GM12878 (cell line): ENCODE measurements at regions not wholly inside any gene's neighbourhood (a gene's known extent, or its start where the extent isn't known, plus 50 kb on each side); places are given as distances from the start of the nearest gene placed in this dataset.

Experiments
- ATAC-seq: fragments of 200-7000 bp; cut with Tn5 transposase; 3 replicates; pipeline ENCODE4 v1.9.1; 2020; ENCODE audit warnings: mild to moderate bottlenecking, moderate library complexity
- BruUV-seq: library from RNA; stranded (reverse); fragments of 400-500 nt; replicated peaks from 2 replicates; lab custom pipeline; 2021; lab: Mats Ljungman, UMichigan
- CTCF ChIA-PET: fragments of 300-600 bp; sonication (Branson Sonifier 250); formaldehyde crosslinking; extraction: SDS; loops from one replicate; lab custom pipeline; 2021; ENCODE audit warnings: inconsistent platforms; lab: Yijun Ruan, JAX
- POLR2A ChIA-PET: fragments of 350-600 bp; formaldehyde crosslinking; extraction: SDS; loops from one replicate; lab custom pipeline; 2021; ENCODE audit warnings: inconsistent platforms; lab: Charles Lee
- RAD21 ChIA-PET: fragments of 300-600 bp; sonication (Branson Sonifier 250); formaldehyde crosslinking; loops from one replicate; lab custom pipeline; 2023; ENCODE audit warnings: antibody characterized with exemption; ENCODE audit not compliant: unreplicated experiment; lab: Charles Lee
- SMC1A ChIA-PET: fragments of 300-600 bp; sonication (Branson Sonifier 250); formaldehyde crosslinking; loops from one replicate; lab custom pipeline; 2023; ENCODE audit not compliant: unreplicated experiment, uncharacterized antibody; lab: Charles Lee
- DNase-seq: peaks from one replicate; pipeline ENCODE4 v3.0.0-alpha.2; 2011; ENCODE audit warnings: low read depth, low spot score
- FAIRE-seq: peaks from 3 replicates; lab custom pipeline; 2011; peaks lifted over from hg19 to GRCh38; lab: Jason Lieb, UNC
- H2AFZ ChIP-seq: 2 replicates; pipeline ENCODE4 v1.6.0; 2011; ENCODE audit warnings: low read depth, low read length, control low read depth; ENCODE audit not compliant: control insufficient read depth
- H3K27ac ChIP-seq: 2 replicates; pipeline ENCODE4 v1.5.1; 2011; ENCODE audit warnings: control low read depth; ENCODE audit not compliant: control insufficient read depth, insufficient read depth
- H3K27me3 ChIP-seq, 2 experiments: replicated peaks in 1 of 2; 2 replicates each; pipeline versions ENCODE4 v1.6.0 to v1.6.1; 2011; ENCODE audit warnings: low read length in 1 of 2; ENCODE audit not compliant: control insufficient read depth in 2 of 2, insufficient read depth in 2 of 2
- H3K36me3 ChIP-seq, 2 experiments: 2 replicates each; pipeline ENCODE4 v1.5.1; 2011; ENCODE audit warnings: low read length in 1 of 2; ENCODE audit not compliant: control insufficient read depth in 2 of 2, insufficient read depth in 2 of 2
- H3K4me1 ChIP-seq: 2 replicates; pipeline ENCODE4 v1.6.1; 2011; ENCODE audit warnings: mild to moderate bottlenecking, low read length, moderate library complexity, mixed read lengths; ENCODE audit not compliant: control insufficient read depth, insufficient read depth
- H3K4me2 ChIP-seq: 2 replicates; pipeline ENCODE4 v1.6.0; 2011; ENCODE audit warnings: control low read depth; ENCODE audit not compliant: control insufficient read depth, insufficient read depth
- H3K4me3 ChIP-seq: fragments of 200-600 bp; sonication (generic); 2 replicates; pipeline ENCODE4 v1.5.1; 2016
- H3K79me2 ChIP-seq: 2 replicates; pipeline ENCODE4 v1.6.0; 2011; ENCODE audit warnings: low read length; ENCODE audit not compliant: control insufficient read depth, insufficient read depth
- H3K9ac ChIP-seq: 2 replicates; pipeline ENCODE4 v1.8.0; 2011; ENCODE audit warnings: low read length, control low read depth, mixed read lengths; ENCODE audit not compliant: control insufficient read depth, insufficient read depth
- H3K9me3 ChIP-seq: replicated peaks from 3 replicates; pipeline ENCODE4 v1.5.1; 2011; ENCODE audit warnings: mild to moderate bottlenecking, low read length; ENCODE audit not compliant: control insufficient read depth, insufficient read depth
- H4K20me1 ChIP-seq: 2 replicates; pipeline ENCODE4 v1.6.0; 2011; ENCODE audit not compliant: control insufficient read depth, insufficient read depth
- CBX3 ChIP-seq: fragments of 200-600 bp; sonication (generic); IDR thresholded peaks from 2 replicates; pipeline ENCODE4 v1.6.1; 2016; ENCODE audit warnings: low read depth, borderline replicate concordance
- FOS ChIP-seq: IDR thresholded peaks from 3 replicates; pipeline ENCODE4 v1.6.1; 2011; ENCODE audit warnings: borderline replicate concordance; ENCODE audit not compliant: insufficient read length; ENCODE audit errors: extremely low read depth
- MEF2A ChIP-seq: IDR thresholded peaks from 2 replicates; pipeline ENCODE4 v1.6.1; 2011; ENCODE audit warnings: low read depth, mild to moderate bottlenecking, low read length, moderate library complexity; ENCODE audit not compliant: insufficient read depth
- SMAD5 ChIP-seq: IDR thresholded peaks from 2 replicates; pipeline ENCODE4 v1.6.1; 2016; ENCODE audit warnings: antibody characterized with exemption, low read depth
- SMARCA5 ChIP-seq: fragments of 450-650 bp; IDR thresholded peaks from 2 replicates; pipeline ENCODE4 v1.6.1; 2017; ENCODE audit warnings: mild to moderate bottlenecking
- WRNIP1 ChIP-seq: IDR thresholded peaks from 2 replicates; pipeline ENCODE4 v1.6.1; 2011; ENCODE audit warnings: low read depth, low read length, improper control_type of control experiment, borderline replicate concordance
- YY1 ChIP-seq: IDR thresholded peaks from 2 replicates; pipeline ENCODE4 v1.6.1; 2011; ENCODE audit warnings: low read depth, mild to moderate bottlenecking, low read length
- ZNF207 ChIP-seq: fragments of 450-650 bp; IDR thresholded peaks from 2 replicates; pipeline ENCODE4 v1.6.1; 2014; ENCODE audit warnings: antibody characterized with exemption, mild to moderate bottlenecking, borderline replicate concordance
- ZNF384 ChIP-seq: IDR thresholded peaks from 2 replicates; pipeline ENCODE4 v1.6.1; 2012; ENCODE audit warnings: low read depth, mild to moderate bottlenecking, low read length, improper control_type of control experiment, borderline replicate concordance
- WGBS: methylation state at CpG from one replicate; pipeline ENCODE4 v1.1.6; 2016; ENCODE audit warnings: low lambda C conversion rate; ENCODE audit not compliant: insufficient replicate concordance, insufficient coverage; ENCODE audit errors: missing lambda C conversion rate; 5-methylcytosine and 5-hydroxymethylcytosine counted together
- in situ Hi-C: fragments of 300-500 bp; cut with MboI; formaldehyde crosslinking; loops from 9 replicates; pipeline ENCODE4 v1.14.3; 2018; ENCODE audit warnings: mixed read lengths
- intact Hi-C: fragments of 100-400 bp; cut with micrococcal nuclease; formaldehyde crosslinking; loops from one replicate; pipeline ENCODE4 v1.14.2; 2022; ENCODE audit not compliant: unreplicated experiment
- TF ChIP-seq, protein P1 (sequence below): fragments of 450-650 bp; IDR thresholded peaks from 2 replicates; pipeline ENCODE4 v1.6.1; 2017; ENCODE audit warnings: low read depth, mild to moderate bottlenecking, moderate library complexity
- TF ChIP-seq, protein P2 (sequence below): fragments of 450-650 bp; IDR thresholded peaks from 2 replicates; pipeline ENCODE4 v1.6.1; 2017; ENCODE audit warnings: antibody characterized with exemption, mild to moderate bottlenecking, moderate library complexity
- TF ChIP-seq, protein P3 (sequence below): IDR thresholded peaks from 2 replicates; pipeline ENCODE4 v1.6.1; 2011; ENCODE audit warnings: low read depth, low read length, improper control_type of control experiment, borderline replicate concordance

DNA sequence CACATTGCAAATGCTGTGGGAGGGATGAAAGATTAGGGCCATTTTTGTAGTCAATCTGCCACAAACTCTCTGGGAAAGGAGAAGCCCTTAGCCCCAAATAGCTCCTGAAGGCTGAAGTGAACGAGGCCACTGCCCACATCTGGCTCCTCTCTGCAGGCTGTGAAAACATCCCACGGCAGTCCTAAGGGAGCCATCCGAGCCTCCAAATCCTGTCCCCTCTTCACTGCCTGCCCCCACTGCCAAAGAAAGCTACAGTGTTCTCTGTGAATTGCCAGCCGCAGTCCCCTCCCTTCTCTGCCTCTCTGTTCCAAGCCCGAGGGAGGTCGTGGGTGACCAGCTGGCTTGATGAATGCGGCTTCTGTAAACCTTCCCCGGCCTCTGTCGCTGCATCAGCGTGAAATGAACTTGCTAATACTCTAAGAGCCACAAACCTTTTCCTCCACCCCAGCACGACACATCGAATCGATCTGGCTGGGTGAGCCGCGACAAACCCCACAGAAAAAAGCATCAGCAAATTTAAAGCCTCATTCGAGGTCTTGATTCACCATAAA lies 180.7 kb upstream of the NRXN3 start:
- intact Hi-C loops = loop anchor here (10.0 kb wide), 1 partner anchor 125 kb away; no protein-coding TSS in a partner anchor
- H3K27me3 ChIP-seq = no peaks in the 10 kb centered on the region
- POLR2A ChIA-PET = no interaction called here

More for the DNA sequence above, 180.7 kb upstream of the NRXN3 start:
- in situ Hi-C loops = no loop called here
- ATAC-seq = no peak
- Histone ChIP-seq H3K4me2 (no peak overlapping the region), H3K27ac (no peak overlapping the region), H3K9me3 (no peaks in the 10 kb centered on the region), H2AFZ (no peak overlapping the region), H3K4me1 (no peaks in the 10 kb centered on the region), H3K4me3 (no peak overlapping the region), H3K9ac (no peak overlapping the region), H3K79me2 (no peaks in the 10 kb centered on the region), H3K36me3 (no peaks in the 10 kb centered on the region), H4K20me1 (no peaks in the 10 kb centered on the region)
- SMC1A ChIA-PET = no interaction called here
- RAD21 ChIA-PET = no interaction called here
- CTCF ChIA-PET = no interaction called here
- no peak for FAIRE-seq
- no peak for TF ChIP-seq SMARCA5
- TF ChIP-seq, protein P1, sequence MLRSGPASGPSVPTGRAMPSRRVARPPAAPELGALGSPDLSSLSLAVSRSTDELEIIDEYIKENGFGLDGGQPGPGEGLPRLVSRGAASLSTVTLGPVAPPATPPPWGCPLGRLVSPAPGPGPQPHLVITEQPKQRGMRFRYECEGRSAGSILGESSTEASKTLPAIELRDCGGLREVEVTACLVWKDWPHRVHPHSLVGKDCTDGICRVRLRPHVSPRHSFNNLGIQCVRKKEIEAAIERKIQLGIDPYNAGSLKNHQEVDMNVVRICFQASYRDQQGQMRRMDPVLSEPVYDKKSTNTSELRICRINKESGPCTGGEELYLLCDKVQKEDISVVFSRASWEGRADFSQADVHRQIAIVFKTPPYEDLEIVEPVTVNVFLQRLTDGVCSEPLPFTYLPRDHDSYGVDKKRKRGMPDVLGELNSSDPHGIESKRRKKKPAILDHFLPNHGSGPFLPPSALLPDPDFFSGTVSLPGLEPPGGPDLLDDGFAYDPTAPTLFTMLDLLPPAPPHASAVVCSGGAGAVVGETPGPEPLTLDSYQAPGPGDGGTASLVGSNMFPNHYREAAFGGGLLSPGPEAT = no peak
- TF ChIP-seq YY1 = no peak
- TF ChIP-seq, protein P2, sequence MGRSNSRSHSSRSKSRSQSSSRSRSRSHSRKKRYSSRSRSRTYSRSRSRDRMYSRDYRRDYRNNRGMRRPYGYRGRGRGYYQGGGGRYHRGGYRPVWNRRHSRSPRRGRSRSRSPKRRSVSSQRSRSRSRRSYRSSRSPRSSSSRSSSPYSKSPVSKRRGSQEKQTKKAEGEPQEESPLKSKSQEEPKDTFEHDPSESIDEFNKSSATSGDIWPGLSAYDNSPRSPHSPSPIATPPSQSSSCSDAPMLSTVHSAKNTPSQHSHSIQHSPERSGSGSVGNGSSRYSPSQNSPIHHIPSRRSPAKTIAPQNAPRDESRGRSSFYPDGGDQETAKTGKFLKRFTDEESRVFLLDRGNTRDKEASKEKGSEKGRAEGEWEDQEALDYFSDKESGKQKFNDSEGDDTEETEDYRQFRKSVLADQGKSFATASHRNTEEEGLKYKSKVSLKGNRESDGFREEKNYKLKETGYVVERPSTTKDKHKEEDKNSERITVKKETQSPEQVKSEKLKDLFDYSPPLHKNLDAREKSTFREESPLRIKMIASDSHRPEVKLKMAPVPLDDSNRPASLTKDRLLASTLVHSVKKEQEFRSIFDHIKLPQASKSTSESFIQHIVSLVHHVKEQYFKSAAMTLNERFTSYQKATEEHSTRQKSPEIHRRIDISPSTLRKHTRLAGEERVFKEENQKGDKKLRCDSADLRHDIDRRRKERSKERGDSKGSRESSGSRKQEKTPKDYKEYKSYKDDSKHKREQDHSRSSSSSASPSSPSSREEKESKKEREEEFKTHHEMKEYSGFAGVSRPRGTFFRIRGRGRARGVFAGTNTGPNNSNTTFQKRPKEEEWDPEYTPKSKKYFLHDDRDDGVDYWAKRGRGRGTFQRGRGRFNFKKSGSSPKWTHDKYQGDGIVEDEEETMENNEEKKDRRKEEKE = no peak
- TF ChIP-seq MEF2A = no peak
- TF ChIP-seq WRNIP1 = no peak
- no peak for TF ChIP-seq ZNF384
- TF ChIP-seq FOS = no peak
- TF ChIP-seq, protein P3, sequence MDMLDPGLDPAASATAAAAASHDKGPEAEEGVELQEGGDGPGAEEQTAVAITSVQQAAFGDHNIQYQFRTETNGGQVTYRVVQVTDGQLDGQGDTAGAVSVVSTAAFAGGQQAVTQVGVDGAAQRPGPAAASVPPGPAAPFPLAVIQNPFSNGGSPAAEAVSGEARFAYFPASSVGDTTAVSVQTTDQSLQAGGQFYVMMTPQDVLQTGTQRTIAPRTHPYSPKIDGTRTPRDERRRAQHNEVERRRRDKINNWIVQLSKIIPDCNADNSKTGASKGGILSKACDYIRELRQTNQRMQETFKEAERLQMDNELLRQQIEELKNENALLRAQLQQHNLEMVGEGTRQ = no peak
- no peak for TF ChIP-seq SMAD5
- TF ChIP-seq ZNF207 = no peak
- no peak for TF ChIP-seq CBX3
- no TSS peak for BruUV-seq
- DNase-seq = no peak
- 42% methylated on average over 16 of the region's 16 CpGs for WGBS
